Transverse colon (tissue), 4 donors: ENCODE measurements at regions not wholly inside any gene's neighbourhood (a gene's known extent, or its start where the extent isn't known, plus 50 kb on each side); places are given as distances from the start of the nearest gene placed in this dataset.

ENCODE experiments used
- DNase-seq: peaks from one replicate; pipeline ENCODE4 v3.0.0-alpha.2; 2019
- H3K27ac ChIP-seq, 4 donors: fragments of 200-600 bp; sonication (generic); 2 replicates each; pipeline ENCODE4 v1.5.1; 2016 to 2018; ENCODE audit warnings: inconsistent platforms in 4 of 4
- H3K27me3 ChIP-seq: fragments of 200-600 bp; sonication (generic); 2 replicates; pipeline ENCODE4 v1.5.1; 2017; ENCODE audit warnings: inconsistent platforms
- H3K36me3 ChIP-seq, 4 donors: fragments of 200-600 bp; sonication (generic); 2 replicates each; pipeline ENCODE4 v1.5.1; 2017 to 2019; ENCODE audit warnings: inconsistent platforms in 4 of 4
- H3K4me1 ChIP-seq, 4 donors: fragments of 200-600 bp; sonication (generic); 2 replicates each; pipeline ENCODE4 v1.5.1; 2017 to 2020; ENCODE audit warnings: inconsistent platforms in 4 of 4
- H3K4me3 ChIP-seq, 4 donors: fragments of 200-600 bp; sonication (generic); 1 replicate in 1 of 4; 2 replicates in 3 of 4; pipeline versions ENCODE4 v1.5.1 to v1.6.1; 2017 to 2019; ENCODE audit warnings: inconsistent platforms in 4 of 4
- H3K9me3 ChIP-seq, 2 donors: fragments of 200-600 bp; sonication (generic); 2 replicates each; pipeline ENCODE4 v1.5.1; 2017 to 2019; ENCODE audit warnings: inconsistent platforms in 2 of 2
- EP300 ChIP-seq: sonication (generic); formaldehyde crosslinking; IDR thresholded peaks from one replicate; pipeline ENCODE4 v1.6.1; 2017; ENCODE audit warnings: antibody characterized with exemption, low read depth
- POLR2A ChIP-seq: fragments of 450-650 bp; IDR thresholded peaks from one replicate; pipeline ENCODE4 v1.6.1; 2016; ENCODE audit warnings: antibody characterized with exemption, mild to moderate bottlenecking, moderate library complexity
- POLR2AphosphoS5 ChIP-seq, 3 donors: sonication (generic); formaldehyde crosslinking; IDR thresholded peaks; one replicate each; pipeline ENCODE4 v1.6.1; 2016; ENCODE audit warnings: antibody characterized with exemption in 3 of 3
- WGBS, 2 donors: methylation state at CpG; one replicate each; pipeline ENCODE4 v1.1.5; 2018; ENCODE audit warnings: low coverage in 1 of 2; 5-methylcytosine and 5-hydroxymethylcytosine counted together
- in situ Hi-C, 4 donors: fragments of 200-750 bp; cut with MboI; loops; one replicate each; pipeline versions ENCODE4 v1.15.0 to v1.15.1; 2017; ENCODE audit warnings: low sequenced_read_pairs in 3 of 4, low pct_ligation_motif_present in 1 of 4, low pct_unique_long_range_greater_than_20kb in 1 of 4
- intact Hi-C: fragments of 100-400 bp; cut with DNase I; formaldehyde crosslinking; loops from one replicate; pipeline ENCODE4 v1.15.1; 2023; ENCODE audit warnings: low total_unique reads
- TF ChIP-seq, protein P1 (sequence below), 5 experiments: fragments of 200-600 bp in 3 of 5; fragments of 450-650 bp in 2 of 5; sonication (generic) in 3 of 5; IDR thresholded peaks; 1 replicate in 2 of 5; 2 replicates in 3 of 5; pipeline ENCODE4 v1.5.1; 2016 to 2017; ENCODE audit warnings: antibody characterized with exemption in 5 of 5, inconsistent platforms in 3 of 5, mild to moderate bottlenecking in 2 of 5, moderate library complexity in 1 of 5

DNA sequence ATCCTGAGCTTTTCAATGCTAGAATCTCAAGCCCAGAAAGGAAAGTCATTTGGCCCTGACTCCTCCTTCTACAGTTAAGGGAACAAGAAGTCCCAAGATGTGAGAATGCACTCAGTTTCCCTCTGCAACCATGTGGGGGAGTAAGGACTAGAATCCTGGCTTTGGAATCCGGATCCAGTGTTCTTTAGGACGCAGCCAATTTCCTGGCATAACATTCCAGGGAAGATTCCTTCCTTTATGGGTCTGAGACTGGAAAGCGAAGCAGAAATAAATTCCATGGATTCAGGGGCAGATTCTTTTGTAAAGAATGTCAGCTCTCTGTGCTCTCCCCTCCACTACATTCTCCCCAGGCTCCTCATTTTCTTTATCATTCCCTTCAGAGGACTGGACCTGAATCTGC, 151.8 kb upstream of the SOX14 start:
- Histone ChIP-seq H3K36me3 (no peaks in the 10 kb centered on the region), H3K4me3 (no peak overlapping the region), H3K27me3 (no peaks in the 10 kb centered on the region), H3K9me3 (no peaks in the 10 kb centered on the region), H3K27ac (no peak overlapping the region), H3K4me1 (no peaks in the 10 kb centered on the region)
- no peak for TF ChIP-seq POLR2A
- TF ChIP-seq EP300 = no peak
- no peak for TF ChIP-seq POLR2AphosphoS5 (IDR thresholded peaks at IDR 0.05)
- TF ChIP-seq, protein P1, sequence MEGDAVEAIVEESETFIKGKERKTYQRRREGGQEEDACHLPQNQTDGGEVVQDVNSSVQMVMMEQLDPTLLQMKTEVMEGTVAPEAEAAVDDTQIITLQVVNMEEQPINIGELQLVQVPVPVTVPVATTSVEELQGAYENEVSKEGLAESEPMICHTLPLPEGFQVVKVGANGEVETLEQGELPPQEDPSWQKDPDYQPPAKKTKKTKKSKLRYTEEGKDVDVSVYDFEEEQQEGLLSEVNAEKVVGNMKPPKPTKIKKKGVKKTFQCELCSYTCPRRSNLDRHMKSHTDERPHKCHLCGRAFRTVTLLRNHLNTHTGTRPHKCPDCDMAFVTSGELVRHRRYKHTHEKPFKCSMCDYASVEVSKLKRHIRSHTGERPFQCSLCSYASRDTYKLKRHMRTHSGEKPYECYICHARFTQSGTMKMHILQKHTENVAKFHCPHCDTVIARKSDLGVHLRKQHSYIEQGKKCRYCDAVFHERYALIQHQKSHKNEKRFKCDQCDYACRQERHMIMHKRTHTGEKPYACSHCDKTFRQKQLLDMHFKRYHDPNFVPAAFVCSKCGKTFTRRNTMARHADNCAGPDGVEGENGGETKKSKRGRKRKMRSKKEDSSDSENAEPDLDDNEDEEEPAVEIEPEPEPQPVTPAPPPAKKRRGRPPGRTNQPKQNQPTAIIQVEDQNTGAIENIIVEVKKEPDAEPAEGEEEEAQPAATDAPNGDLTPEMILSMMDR (IDR thresholded peaks at IDR 0.05) = no peak
- WGBS, 2 donors = 8 to 15% methylated on average over 3 of the region's 3 CpGs
- in situ Hi-C loops = no loop called here
- DNase-seq = no peak
- intact Hi-C loops = no loop called here

DNA sequence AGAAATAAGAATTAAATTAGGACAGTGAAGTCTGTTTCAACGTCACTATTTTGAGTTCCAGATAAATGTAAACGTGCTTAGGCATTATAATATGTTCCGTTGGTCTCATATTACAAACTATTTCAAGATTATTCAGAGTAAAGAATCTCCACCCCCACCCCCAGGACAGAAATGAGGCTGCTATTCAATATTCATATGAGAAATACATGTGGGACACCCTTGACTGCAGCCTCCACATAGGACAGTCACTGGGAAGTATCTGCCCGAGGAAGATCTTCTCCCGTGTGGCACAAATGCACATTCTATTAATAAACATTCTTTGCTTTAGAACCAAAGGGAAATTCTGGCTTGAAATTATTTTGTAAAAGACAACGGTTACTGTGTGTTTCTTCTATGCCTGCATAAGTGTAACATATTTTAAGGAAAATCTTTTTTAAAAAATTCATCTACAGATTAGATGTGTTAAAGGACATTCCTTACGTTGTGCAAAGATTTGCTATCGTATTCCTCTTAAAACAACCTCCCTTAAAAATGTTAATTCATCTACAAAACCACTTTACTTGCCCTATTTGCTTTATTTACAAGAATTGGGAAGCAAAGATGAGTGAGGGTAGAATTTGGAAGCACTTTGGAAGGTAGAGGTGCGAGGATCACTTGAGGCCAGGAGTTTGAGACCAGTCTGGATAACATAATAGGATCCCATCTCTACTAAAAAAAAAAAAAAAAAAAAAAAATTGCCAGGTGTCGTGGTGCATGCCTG, 148.3 kb upstream of the SOX14 start:
- H3K9me3 ChIP-seq = no peaks in the 10 kb centered on the region
- in situ Hi-C loops = no loop called here
- no peak overlapping the region for H3K27ac ChIP-seq
- no peaks in the 10 kb centered on the region for H3K4me1 ChIP-seq
- H3K4me3 ChIP-seq = no peak overlapping the region
- no peak for DNase-seq
- no peaks in the 10 kb centered on the region for H3K36me3 ChIP-seq
- H3K27me3 ChIP-seq = no peaks in the 10 kb centered on the region
- TF ChIP-seq, protein P1 (IDR thresholded peaks at IDR 0.05) = no peak
- no peak for TF ChIP-seq EP300
- no peak for TF ChIP-seq POLR2AphosphoS5 (IDR thresholded peaks at IDR 0.05)
- no peak for TF ChIP-seq POLR2A
- intact Hi-C loops = no loop called here
- 68 to 73% methylated on average over 9 to 10 of the region's 10 CpGs for WGBS, 2 donors

DNA sequence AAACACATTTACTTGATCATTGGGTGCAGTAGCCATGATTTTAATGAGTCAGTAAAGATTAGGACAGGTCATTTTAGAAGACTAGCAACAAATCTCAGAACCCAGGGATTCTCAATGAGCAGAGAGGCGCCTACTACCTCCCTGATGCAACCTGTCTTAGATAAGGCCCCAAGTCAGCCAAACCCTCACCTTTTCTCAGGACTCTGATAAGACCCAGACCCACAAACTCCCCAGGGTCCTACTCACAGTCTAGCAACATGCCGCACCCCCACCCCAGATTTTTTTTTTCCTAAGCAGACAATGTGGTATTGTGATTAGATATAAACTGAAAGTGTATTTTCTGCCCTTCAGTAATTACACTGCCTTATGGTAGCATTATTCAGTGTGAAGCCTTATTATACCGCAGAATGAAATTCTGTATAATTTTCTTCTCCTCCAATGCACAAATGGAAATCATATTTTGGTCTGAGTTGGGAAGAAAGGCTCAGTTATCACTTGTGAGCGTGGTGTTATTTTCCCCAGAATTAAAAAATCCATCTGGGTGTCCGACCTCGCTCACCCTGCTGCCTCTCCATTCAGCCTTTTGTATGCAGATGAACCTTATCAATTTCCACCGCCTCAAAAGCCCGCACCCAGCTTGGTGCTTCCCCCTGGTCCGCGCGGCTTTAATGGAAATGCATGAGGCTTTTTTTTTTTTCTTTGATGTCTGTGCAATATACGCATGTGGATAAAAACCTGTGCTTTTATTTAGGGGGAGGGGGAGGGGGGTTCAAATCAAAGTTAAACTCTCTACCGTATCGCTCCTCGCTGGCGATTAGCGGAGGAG, 122.0 kb upstream of the SOX14 start:
- in situ Hi-C loops = no loop called here
- Histone ChIP-seq H3K4me1 (no peaks in the 10 kb centered on the region), H3K27ac (no peak overlapping the region), H3K27me3 (peaks cover 9% of the 10 kb centered on the region), H3K36me3 (no peaks in the 10 kb centered on the region), H3K4me3 (no peak overlapping the region), H3K9me3 (peaks cover 0 to 3% of the 10 kb centered on the region in 2 donors)
- DNase-seq = no peak
- WGBS, 2 donors = 39 to 42% methylated on average over 14 to 17 of the region's 17 CpGs
- no peak for TF ChIP-seq POLR2A
- no peak for TF ChIP-seq POLR2AphosphoS5 (IDR thresholded peaks at IDR 0.05)
- TF ChIP-seq, protein P1 (IDR thresholded peaks at IDR 0.05) = no peak
- no peak for TF ChIP-seq EP300
- intact Hi-C loops = no loop called here

DNA sequence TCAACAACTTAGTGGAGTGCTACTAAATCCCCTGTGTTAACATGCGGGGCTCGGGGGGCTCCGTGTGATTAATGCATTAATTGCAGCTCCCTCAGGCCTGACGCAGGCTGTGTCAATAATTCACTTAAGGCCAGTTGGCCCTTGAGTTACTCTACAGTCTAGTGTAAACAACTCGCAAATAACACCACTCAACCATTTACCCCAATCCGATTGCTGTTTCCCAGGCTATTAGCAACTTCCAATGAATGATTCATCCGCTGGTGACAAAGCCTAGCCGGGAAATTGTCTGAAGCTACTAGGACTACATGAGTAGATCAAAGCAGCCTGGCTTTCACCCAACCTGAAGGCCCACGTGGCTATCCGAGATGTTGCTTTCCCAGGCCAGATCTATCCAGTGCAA, 121.3 kb upstream of the SOX14 start:
- in situ Hi-C loops (no loop called here), intact Hi-C loops (no loop called here)
- TF ChIP-seq EP300 = no peak
- TF ChIP-seq POLR2A = no peak
- TF ChIP-seq, protein P1 (IDR thresholded peaks at IDR 0.05) = no peak
- TF ChIP-seq POLR2AphosphoS5 (IDR thresholded peaks at IDR 0.05) = no peak
- H3K27me3 ChIP-seq = peaks cover 9% of the 10 kb centered on the region
- no peak overlapping the region for H3K4me3 ChIP-seq
- H3K9me3 ChIP-seq = peaks cover 0 to 3% of the 10 kb centered on the region in 2 donors
- 18 to 31% methylated on average over 5 to 10 of the region's 10 CpGs for WGBS, 2 donors
- no peak for DNase-seq
- no peak overlapping the region for H3K27ac ChIP-seq
- no peaks in the 10 kb centered on the region for H3K36me3 ChIP-seq
- no peaks in the 10 kb centered on the region for H3K4me1 ChIP-seq
